Neural crest cell (in vitro differentiated cells): ENCODE measurements at regions not wholly inside any gene's neighbourhood (a gene's known extent, or its start where the extent isn't known, plus 50 kb on each side); places are given as distances from the start of the nearest gene placed in this dataset.

Source experiments
- DNase-seq: peaks from one replicate; pipeline ENCODE4 v3.0.0; 2021; ENCODE audit warnings: low read depth, mixed read lengths, low spot score
- H3K27ac Mint-ChIP-seq: one replicate; pipeline ENCODE4 v1.8.0; 2021; ENCODE audit warnings: mild to moderate bottlenecking, mixed read lengths; ENCODE audit not compliant: unreplicated experiment
- H3K27me3 Mint-ChIP-seq: 2 replicates; pipeline ENCODE4 v1.8.0; 2021; ENCODE audit warnings: low read depth, mild to moderate bottlenecking, mixed read lengths
- H3K36me3 Mint-ChIP-seq: 2 replicates; pipeline ENCODE4 v1.8.0; 2021; ENCODE audit warnings: low read depth, mild to moderate bottlenecking, mixed read lengths
- H3K4me1 Mint-ChIP-seq: 2 replicates; pipeline ENCODE4 v1.8.0; 2021; ENCODE audit warnings: mixed read lengths
- H3K4me3 Mint-ChIP-seq: one replicate; pipeline ENCODE4 v1.8.0; 2021; ENCODE audit warnings: mild to moderate bottlenecking, mixed read lengths
- H3K9me3 Mint-ChIP-seq: 2 replicates; pipeline ENCODE4 v1.8.0; 2021; ENCODE audit warnings: mixed read lengths
- CTCF ChIP-seq: fragments of 200-600 bp; sonication (generic); conservative IDR thresholded peaks from 2 replicates; pipeline ENCODE4 v1.5.0; 2021; ENCODE audit warnings: antibody characterized with exemption, mild to moderate bottlenecking

GRCh38 chr10:59077855-59078254 is 98.6 kb upstream of the PHYHIPL start:
- no peaks in the 10 kb centered on the region for H3K27me3 Mint-ChIP-seq
- H3K9me3 Mint-ChIP-seq = no peaks in the 10 kb centered on the region
- no peak overlapping the region for H3K4me3 Mint-ChIP-seq
- DNase-seq = no peak
- H3K4me1 Mint-ChIP-seq = peaks cover 4% of the 10 kb centered on the region
- no peak overlapping the region for H3K27ac Mint-ChIP-seq
- H3K36me3 Mint-ChIP-seq = no peaks in the 10 kb centered on the region
- TF ChIP-seq CTCF = no peak

GRCh38 chr10:59078978-59079377 is 97.5 kb upstream of the PHYHIPL start:
- Mint-ChIP-seq H3K27me3 (no peaks in the 10 kb centered on the region), H3K4me3 (no peak overlapping the region), H3K36me3 (no peaks in the 10 kb centered on the region), H3K27ac (no peak overlapping the region), H3K4me1 (peaks cover 4% of the 10 kb centered on the region), H3K9me3 (no peaks in the 10 kb centered on the region)
- no peak for TF ChIP-seq CTCF
- no peak for DNase-seq

GRCh38 chr10:59079386-59080226 is 96.8 kb upstream of the PHYHIPL start:
- Mint-ChIP-seq H3K27ac (no peak overlapping the region), H3K36me3 (no peaks in the 10 kb centered on the region), H3K9me3 (no peaks in the 10 kb centered on the region), H3K4me1 (peaks cover 4% of the 10 kb centered on the region), H3K4me3 (no peak overlapping the region), H3K27me3 (no peaks in the 10 kb centered on the region)
- DNase-seq = no peak
- no peak for TF ChIP-seq CTCF

- no peak for TF ChIP-seq CTCF
- no peak overlapping the region for H3K27ac Mint-ChIP-seq
- no peaks in the 10 kb centered on the region for H3K36me3 Mint-ChIP-seq
- no peaks in the 10 kb centered on the region for H3K27me3 Mint-ChIP-seq
- no peak for DNase-seq
- H3K4me1 Mint-ChIP-seq = peaks cover 4% of the 10 kb centered on the region
- H3K4me3 Mint-ChIP-seq = no peak overlapping the region
- H3K9me3 Mint-ChIP-seq = no peaks in the 10 kb centered on the region
Measured at GRCh38 chr10:59082249-59082648, 94.2 kb upstream of the PHYHIPL start.

- H3K27me3 Mint-ChIP-seq = no peaks in the 10 kb centered on the region
- peaks cover 2% of the 10 kb centered on the region for H3K9me3 Mint-ChIP-seq
- H3K36me3 Mint-ChIP-seq = no peaks in the 10 kb centered on the region
- DNase-seq = no peak
- TF ChIP-seq CTCF = no peak
- peaks cover 5% of the 10 kb centered on the region for H3K4me1 Mint-ChIP-seq
- H3K4me3 Mint-ChIP-seq = no peak overlapping the region
- H3K27ac Mint-ChIP-seq = no peak overlapping the region
Measured at GRCh38 chr10:59085054-59085453, 91.4 kb upstream of the PHYHIPL start.
